ENCODE measurements at regions not wholly inside any gene's neighbourhood (a gene's known extent, or its start where the extent isn't known, plus 50 kb on each side); places are given as distances from the start of the nearest gene placed in this dataset.
"Not testable (repeated sequence)": the region's sequence is repeated elsewhere in the genome, so short reads cannot be mapped to it uniquely, and the experiment has no call there.

GRCh38 chr3:83251490-83251889 is 1490.0 kb upstream of the GBE1 start:
- DNase-seq, result no peak

GRCh38 chr3:83250613-83251012 is 1489.2 kb upstream of the GBE1 start:
- DNase-seq, result no peak

GRCh38 chr3:83248454-83248853 is 1487.0 kb upstream of the GBE1 start:
- no peak for DNase-seq

GRCh38 chr3:83235180-83235814 is 1473.9 kb upstream of the GBE1 start:
- DNase-seq, result no peak

GRCh38 chr3:83233715-83234114 is 1472.3 kb upstream of the GBE1 start:
- no peak for DNase-seq

GRCh38 chr3:83230841-83231240 is 1469.4 kb upstream of the GBE1 start:
- no peak for DNase-seq

- DNase-seq, result no peak
Measured at GRCh38 chr3:83230376-83230775, 1468.9 kb upstream of the GBE1 start.

GRCh38 chr3:83226751-83227150 is 1465.3 kb upstream of the GBE1 start:
- no peak for DNase-seq

GRCh38 chr3:83224101-83224868 is 1462.8 kb upstream of the GBE1 start:
- no peak for DNase-seq

GRCh38 chr3:83218383-83219200 is 1457.1 kb upstream of the GBE1 start:
- no peak for DNase-seq

- not testable (repeated sequence) for DNase-seq
Measured at GRCh38 chr3:83217595-83218118, 1456.2 kb upstream of the GBE1 start.

GRCh38 chr3:83216919-83217594 is 1455.6 kb upstream of the GBE1 start:
- no peak for DNase-seq

- DNase-seq, result no peak
Measured at GRCh38 chr3:83195243-83195642, 1433.8 kb upstream of the GBE1 start.

GRCh38 chr3:83193526-83193925 is 1432.1 kb upstream of the GBE1 start:
- DNase-seq, result no peak

GRCh38 chr3:83189634-83190033 is 1428.2 kb upstream of the GBE1 start:
- DNase-seq, result no peak

- no peak for DNase-seq
Measured at GRCh38 chr3:83169473-83169872, 1408.0 kb upstream of the GBE1 start.

GRCh38 chr3:83150896-83151295 is 1389.5 kb upstream of the GBE1 start:
- no peak for DNase-seq

GRCh38 chr3:83140983-83141382 is 1379.5 kb upstream of the GBE1 start:
- DNase-seq, result no peak

- no peak for DNase-seq
Measured at GRCh38 chr3:83131236-83131635, 1369.8 kb upstream of the GBE1 start.

GRCh38 chr3:83122774-83123350 is 1361.4 kb upstream of the GBE1 start:
- no peak for DNase-seq

- no peak for DNase-seq
Measured at GRCh38 chr3:83093222-83093572, 1331.8 kb upstream of the GBE1 start.

GRCh38 chr3:83092521-83093221 is 1331.2 kb upstream of the GBE1 start:
- no peak for DNase-seq

Measured in NCI-H187 (cell line).